Left colon (tissue), 2 donors: ENCODE measurements at regions not wholly inside any gene's neighbourhood (a gene's known extent, or its start where the extent isn't known, plus 50 kb on each side); places are given as distances from the start of the nearest gene placed in this dataset.
"Not testable (repeated sequence)": the region's sequence is repeated elsewhere in the genome, so short reads cannot be mapped to it uniquely, and the experiment has no call there.

Source experiments
- ATAC-seq: fragments of 200-7000 bp; cut with Tn5 transposase; one replicate; pipeline ENCODE4 v1.9.1; 2020; ENCODE audit warnings: mild to moderate bottlenecking, moderate library complexity
- DNase-seq, 2 donors: peaks; one replicate each; pipeline ENCODE4 v3.0.0-alpha.2; 2020
- intact Hi-C, 2 donors: fragments of 100-400 bp; cut with DNase I in 1 of 2; cut with micrococcal nuclease in 1 of 2; formaldehyde crosslinking; loops; one replicate each; pipeline versions ENCODE4 v1.11.2 to v1.14.0; 2022; cut with DNase I, micrococcal nuclease
- donor health status: DM: no; HTN: no; CAD: no.
- donor health status: DM: yes; HTN: yes; CAD: no.

DNA sequence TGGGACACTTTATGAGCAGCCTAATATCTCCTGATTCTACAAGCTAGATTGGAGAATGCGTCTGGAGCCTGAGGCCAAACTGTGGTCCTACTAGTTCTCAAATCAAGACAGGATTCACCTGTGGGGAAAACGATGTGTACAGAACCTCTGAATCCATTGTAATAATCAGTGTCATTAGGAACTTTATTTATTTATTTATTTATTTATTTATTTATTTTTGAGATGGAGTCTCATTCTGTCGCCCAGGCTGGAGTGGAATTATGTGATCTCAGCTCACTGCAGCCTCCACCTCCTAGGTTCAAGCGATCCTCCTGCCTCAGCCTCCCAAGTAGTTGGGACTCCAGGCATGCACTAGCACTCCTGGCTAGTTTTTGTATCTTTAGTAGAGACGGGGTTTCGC is 52.6 kb upstream of the KIF26B start:
- DNase-seq, ATAC-seq, intact Hi-C loops: not testable (repeated sequence)

DNA sequence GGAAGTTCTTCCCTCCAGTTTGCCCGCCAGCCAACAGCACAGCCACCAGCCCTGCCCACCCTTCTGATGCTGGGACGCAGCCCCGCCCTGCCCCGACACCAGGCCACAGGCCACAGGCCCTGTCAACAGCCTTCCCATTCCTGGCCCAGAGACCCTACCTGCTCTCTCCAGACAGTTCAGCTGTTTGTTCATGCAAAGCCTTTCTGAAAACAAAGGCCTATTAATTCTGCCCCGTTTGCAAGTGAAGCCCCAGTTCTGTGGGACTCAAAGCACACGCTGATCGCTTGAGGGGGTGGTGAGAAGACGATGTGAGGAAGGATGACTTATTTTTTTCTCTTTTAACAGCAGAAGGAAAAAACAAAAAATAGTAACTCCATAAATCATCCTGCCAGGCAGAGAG is 55.4 kb upstream of the KIF26B start:
- intact Hi-C loops: no loop called here
- DNase-seq: no peak
- ATAC-seq: no peak

DNA sequence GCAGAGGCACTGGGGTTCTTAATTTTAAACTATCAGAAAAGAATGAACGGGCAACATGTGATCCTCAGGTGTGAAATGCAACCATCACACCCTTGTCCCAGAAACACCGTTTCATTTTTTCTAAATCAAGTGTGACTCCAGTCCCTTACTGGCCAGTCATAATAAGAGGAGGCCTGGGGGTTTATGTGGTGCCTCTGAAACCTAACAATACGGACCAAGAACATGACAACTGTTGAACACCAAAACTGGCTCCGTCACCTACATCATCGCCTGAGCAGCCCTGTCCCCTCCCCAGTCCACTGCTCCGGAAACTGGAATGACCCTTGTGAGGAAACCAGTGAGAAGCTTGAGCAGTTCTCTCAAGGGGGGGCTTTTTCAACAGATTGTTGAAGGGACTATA is 55.9 kb upstream of the KIF26B start:
- no peak for ATAC-seq
- DNase-seq: no peak
- intact Hi-C loops: no loop called here

DNA sequence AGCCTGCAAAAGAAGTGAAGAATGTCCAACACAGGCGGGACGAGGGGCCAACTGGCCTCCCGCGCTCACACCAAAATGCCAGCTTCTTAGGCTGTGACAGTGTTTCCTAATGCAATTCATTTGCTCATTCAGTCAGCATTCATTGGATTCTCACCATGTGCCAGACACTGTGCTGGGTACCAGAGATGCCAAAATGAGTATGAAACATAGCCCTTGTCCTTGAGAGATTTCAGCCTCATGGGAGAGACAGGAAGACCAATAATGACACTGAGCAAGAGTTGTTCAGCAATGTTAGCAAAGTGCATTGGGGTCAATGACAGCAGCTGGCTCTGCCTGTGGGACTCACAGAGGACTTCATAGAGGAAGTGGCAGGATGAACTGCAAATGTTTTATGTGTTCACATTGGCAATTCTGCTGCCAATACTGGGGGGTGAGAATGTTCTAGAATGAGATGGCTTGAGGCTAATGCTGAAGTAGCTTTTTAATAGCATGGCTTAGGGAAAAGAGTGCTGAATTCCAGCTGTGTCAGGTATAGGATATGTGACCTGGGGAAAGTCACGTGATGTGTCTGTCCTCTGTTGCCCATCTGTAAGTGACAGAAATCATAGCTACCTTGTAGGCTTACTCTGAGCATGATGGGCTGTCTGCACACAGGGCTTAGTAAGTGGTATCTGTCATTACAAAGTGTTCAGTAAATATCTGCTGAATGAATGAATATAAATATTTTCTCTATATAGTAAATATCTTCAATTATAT is 58.3 kb upstream of the KIF26B start:
- DNase-seq: no peak
- intact Hi-C loops: no loop called here
- no peak for ATAC-seq

DNA sequence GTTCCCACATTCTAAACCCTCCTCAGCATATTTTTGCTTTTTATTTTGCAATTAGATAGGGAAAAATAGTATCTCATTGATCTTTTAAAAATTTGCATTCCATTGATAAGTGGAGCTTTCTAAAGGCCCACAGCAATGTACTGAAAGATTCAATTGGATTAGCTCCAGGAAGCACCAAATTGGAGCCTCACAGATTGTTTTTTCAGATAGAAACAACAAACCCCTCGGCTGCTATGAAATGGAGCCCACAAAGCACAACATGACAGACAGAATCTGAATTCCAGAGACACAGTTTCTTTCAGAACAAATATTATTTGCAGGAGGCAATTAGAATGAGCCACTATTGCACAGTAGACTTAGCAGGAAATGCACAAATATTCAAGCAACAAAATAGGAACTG is 58.9 kb upstream of the KIF26B start:
- no peak for DNase-seq
- no peak for ATAC-seq
- intact Hi-C loops: no loop called here

DNA sequence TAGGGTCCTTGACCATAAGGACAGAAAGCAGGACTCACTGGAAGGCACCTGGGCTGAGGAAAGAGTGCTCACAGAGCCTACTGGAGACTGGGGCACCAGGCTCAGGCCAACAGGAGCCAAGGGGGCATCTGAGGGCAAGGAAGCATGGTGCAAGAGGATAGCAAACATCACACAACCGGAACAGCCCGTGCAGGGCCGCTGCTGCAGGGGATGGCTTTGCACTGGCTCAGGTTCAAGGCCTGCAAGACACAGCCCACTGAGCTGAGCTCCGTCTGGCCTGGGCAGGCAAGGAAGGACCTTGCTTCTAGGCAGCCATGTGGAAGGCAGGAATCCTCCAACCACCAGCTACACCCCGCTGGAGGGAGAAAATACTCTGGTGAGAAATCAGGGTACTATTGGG is 59.8 kb upstream of the KIF26B start:
- DNase-seq (no peak), ATAC-seq (no peak)
- intact Hi-C loops: no loop called here

DNA sequence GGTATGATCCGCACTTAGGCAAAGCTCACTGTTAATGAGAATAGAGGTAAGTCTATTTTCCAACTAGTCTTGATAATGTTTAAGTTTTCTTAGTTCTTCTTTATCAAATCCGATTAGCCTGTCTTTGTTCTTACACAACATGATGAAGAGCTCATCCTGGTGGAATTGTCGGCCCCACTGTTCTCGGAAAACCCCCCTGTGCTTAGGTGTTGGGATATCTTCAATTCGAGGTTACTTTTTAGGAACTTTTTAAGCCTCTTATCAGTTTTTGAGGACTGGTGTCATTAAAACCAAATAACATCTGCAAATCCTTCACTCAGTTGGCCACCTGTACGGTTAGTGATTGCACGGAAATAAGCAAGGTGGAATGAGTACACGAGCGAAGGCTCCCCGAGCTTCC is 60.7 kb upstream of the KIF26B start:
- ATAC-seq (no peak), DNase-seq (no peak)
- intact Hi-C loops: no loop called here

DNA sequence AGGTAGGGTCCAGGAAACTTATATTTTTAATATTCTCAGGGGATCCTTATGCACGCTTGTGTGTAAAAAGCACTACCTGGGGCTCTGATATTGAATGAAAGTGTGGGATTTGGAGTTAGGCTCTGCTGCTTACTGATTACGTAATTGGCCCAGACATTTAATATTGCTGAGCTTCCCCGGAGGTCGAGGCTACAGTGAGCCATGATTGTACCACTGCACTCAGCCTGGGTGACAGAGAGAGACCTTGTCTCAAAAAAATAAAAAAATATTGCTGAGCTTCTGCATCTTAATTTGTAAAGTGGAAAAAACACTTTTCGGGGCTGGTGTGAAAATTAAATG is 62.2 kb upstream of the KIF26B start:
- intact Hi-C loops: no loop called here
- ATAC-seq (no peak), DNase-seq (no peak)

DNA sequence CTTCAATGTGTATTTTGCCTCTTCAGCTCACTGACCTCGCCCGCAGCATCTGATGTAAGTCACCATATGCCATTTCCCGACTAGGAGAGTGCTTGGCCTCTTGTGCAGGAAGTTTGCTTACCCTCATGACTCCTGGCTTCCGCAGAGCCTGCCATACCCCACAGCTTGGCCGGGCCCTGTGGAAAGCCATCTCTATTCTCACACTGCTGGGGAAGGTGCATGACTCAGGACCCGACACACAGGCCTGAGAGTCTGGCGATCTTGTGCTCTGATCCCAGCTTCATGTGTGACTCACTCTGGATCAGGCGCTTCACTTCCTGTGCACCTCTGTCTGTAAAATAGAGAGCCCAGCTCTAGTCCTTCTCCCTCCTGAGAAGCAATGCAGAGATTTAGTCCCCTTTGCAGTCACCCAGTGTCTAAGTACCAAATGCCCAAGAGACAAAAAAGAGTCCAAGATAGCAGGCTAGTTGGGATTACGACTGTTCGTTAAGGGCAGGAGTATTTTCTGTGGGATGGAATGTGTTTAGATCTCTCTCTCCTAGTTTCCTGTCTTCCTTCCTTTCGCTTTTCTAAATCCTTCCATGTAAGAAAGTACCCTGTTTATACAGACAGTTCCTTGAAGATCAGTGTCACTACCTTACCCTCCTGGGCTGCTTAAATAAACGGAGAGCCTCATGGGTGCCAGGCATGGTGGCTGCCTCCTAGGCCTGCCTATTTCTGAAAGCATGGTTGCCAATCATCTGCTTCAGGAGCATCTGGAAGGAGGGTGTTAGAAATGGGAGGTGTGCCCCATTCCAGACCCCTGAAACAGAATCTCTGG is 62.8 kb upstream of the KIF26B start:
- intact Hi-C loops: no loop called here
- ATAC-seq (peak; percentile 29), DNase-seq (no peak)

DNA sequence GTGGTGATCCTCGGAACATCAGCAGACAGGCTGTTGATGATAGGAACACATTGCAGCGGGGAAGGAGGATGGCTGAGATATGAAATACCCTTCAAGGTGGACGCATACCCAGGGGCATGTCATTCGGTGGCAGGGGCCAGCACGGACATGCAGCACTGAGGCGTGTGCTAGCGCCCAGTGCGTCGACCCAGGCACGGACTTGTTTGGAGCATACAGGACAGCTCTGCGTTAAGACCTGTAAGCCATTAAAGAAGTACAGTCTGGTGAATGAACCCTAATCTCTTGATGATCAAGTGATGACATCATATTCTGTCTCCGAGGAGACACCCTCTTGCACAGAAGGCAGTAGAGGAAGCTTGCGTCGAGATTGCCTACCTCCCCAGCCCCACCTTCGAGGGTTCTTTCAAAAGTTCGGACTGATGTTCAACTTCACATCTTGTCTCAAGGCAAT is 63.6 kb upstream of the KIF26B start:
- ATAC-seq: no peak
- intact Hi-C loops: no loop called here
- no peak for DNase-seq

DNA sequence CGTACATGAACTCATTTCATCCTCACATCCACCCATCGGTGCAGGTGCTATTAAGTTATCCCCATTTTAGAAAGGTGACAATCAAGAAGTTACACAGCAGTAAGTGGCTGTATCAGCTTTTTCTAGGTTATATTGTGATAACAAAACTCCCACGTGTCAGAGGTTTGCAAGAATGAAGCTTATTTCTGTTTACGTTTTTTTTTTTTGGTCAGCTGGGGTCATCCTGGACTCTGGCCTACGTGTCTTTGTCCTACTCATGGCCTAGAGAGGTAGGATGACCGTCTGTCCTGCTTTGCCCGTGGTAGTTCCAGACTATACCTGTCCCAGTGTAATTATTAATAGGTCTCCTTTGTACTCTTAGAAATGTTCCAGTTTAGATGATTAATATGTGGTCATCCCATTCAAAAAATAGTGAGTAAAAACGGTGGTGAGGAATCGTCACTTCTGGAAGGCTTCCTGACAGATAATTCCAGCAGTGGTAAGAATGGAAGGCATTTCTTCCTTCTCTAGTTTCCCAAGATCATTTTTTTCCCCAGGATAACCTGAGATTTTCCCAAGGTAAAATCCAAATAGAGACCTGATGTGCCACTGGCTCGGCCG is 64.2 kb upstream of the KIF26B start:
- no peak for ATAC-seq
- intact Hi-C loops: no loop called here

DNA sequence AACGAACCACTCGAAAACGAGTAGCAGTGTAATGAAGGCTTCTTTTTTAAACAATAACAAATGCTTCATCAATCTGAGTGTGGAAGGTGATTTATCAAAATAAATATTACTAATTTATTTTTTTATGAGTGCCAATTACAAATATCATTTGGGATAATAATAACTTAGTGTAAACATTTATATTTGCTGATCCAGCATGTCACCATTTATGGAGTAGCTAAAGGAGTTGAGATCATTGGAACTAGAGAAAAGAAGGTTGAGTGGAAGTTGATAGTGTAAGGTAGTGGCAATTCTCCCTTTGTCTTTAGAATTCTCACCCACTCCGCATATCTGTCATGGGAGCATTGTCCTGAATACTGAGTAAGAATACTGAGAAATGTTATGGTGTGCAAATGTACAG is 67.1 kb upstream of the KIF26B start:
- ATAC-seq (no peak), DNase-seq (no peak)
- intact Hi-C loops: no loop called here

More for the DNA sequence above, 64.2 kb upstream of the KIF26B start:
- DNase-seq: no peak

DNA sequence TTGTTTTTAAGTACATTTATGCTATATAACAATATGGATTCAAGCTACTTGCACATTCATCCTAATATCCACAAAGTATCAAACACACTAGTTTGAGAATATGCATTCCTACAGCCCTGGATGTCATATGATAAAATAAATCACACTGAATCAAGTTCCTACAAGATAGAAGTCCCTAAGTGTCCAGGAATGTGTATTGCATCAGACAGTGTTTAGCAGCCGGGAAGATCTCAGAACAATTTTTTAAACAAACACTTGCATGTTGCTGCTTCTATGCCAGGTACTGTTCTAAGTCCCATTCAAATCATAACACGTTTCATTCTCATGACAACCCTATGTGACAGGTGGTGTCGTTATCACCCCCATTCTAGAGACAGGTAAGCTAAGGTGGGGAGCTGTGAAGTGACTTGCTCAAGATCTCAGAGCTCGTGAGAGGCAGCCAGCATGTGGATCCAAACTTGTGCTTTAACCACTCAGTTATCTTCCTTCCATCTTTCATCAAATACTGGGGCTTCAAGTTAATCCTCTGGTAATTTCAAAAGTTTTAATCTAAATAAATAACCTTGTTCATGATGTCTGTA is 68.3 kb upstream of the KIF26B start:
- intact Hi-C loops: no loop called here
- ATAC-seq (no peak), DNase-seq (no peak)

DNA sequence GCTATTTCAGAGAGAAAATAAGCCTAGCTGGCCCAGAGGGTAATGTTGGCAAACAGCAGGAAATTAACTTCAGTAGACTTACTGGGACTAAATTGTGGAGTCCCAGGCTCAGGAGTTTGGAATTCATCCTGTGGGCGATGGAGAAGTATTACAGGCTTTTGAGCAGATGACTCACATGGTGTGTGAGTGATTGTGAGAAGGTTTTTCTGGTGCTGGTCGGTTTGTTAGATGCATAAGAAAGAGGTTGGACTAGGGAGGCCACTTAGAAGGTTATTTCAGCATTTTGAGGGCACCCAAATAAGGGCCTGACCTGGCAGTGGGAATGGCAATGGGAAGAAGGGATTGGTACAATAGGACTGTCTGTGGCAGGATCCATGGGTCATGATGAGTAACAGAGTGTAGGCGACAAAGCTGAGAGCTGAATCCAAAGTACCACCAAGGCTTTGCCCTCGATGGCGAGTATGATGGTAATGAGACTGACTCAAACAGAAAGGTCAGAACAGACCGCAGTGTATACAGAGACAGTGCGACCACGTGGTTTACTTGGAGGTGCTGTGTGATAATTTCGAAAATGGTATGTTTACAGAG is 69.2 kb upstream of the KIF26B start:
- intact Hi-C loops: no loop called here
- ATAC-seq (no peak), DNase-seq (no peak)

DNA sequence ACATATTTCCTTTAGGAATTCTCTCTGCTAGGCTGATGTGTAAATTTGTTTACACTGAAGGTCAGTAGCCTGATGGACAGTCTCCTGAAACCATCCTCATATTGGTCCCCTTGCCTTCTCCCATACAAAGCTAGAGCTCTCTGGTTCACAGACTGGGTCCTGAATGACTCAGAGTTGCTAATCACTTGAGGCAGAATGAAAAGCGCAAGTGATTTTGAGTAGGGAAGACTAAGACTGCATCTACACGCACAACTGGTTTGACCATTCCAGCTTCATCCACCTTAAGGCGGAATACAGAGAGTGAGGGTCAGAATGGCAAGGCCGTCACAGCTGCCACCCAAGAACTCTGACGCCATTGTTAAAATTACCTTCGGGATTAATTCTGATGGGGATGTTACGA is 70.2 kb upstream of the KIF26B start:
- DNase-seq: no peak
- ATAC-seq: no peak
- intact Hi-C loops: no loop called here

DNA sequence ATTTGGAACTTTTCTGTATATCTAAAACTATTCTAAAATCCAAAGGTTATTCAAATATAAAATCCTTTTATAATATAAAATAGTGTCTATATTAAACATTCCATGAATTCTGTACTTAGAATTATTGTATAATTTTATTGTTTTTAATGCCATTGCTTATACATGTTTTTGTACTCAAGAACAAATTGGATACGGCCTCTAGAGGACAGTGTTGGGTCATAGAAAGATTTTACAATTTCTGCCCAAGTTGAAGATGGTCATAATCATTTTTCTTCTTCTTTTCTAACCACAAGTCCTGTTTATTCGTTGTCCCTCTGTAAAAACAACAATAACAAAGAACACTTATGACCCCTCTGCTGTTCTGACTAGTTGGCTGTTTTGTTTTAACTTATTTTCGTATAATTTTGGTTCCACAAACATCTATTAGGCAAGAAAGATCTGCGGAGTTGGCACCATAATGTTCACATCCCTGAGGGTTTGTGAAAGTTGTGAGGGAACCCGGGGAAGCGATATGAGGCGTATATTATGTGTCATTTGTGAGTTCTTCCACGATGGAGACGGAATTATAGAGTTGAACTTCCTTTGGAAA is 75.7 kb upstream of the KIF26B start:
- intact Hi-C loops: no loop called here
- ATAC-seq (no peak), DNase-seq (no peak)

DNA sequence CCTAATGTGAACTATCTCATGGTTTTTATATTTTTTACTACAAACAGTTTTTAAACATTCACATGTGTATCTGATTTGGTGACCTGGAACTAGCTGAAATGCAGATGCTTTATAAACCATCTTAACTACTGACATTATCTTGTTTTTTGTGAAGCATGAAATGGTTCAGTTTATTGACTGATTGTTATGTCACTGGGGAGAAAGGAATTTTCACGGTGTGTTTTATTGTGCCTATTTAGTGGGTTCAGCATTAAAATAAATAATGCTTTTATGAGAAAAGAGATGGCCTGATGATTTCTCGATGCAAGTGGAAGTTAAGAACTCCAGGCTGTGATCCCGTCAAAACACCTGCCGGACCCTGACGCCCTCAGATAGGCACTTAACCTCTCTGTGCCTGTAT is 79.9 kb upstream of the KIF26B start:
- no peak for DNase-seq
- intact Hi-C loops: no loop called here
- no peak for ATAC-seq

DNA sequence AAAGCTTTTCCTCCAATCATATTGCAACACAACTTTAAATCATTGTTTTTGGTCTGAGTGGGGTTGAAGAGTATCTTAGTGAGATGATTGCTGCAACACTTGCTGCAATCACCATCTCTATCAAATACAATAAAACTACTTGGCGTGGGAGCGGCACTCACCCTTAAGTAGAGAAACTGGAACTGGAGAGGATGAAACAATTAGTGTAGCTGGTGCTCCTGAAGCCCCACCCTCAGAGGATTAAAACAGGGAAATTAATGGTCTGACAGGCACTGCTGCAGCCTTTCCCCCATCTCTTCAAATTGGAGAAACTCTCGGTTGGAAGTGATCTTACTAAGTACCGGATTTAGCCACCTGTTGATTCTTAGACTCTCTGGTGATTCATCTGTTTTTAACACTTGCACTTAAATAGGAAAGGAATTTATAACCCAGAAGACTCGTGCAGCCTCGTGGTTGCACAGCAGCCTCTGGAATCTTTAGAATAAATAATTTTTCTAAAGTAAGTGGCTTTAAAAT is 80.5 kb upstream of the KIF26B start:
- ATAC-seq (peak; percentile 80), DNase-seq (no peak)
- intact Hi-C loops: no loop called here
